ENCODE measurements at regions not wholly inside any gene's neighbourhood (a gene's known extent, or its start where the extent isn't known, plus 50 kb on each side); places are given as distances from the start of the nearest gene placed in this dataset.

DNA sequence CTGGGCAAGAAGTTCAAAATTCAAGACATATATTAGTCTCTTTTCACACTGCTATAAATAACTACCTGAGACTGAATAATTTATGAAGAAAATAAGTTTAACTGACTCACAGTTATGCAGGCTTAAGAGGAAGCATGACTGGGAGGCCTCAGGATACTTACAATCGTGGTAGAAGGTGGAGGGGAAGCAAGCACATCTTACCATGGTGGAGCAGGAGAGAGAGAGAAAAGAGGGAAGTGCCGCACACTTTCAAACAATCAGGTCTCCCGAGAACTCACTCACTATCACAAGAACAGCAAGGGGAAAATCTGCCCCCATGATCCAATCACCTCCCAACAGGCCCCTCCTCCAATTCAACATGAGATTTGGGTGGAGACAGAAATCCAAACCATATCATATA, 273.3 kb upstream of the RASGEF1B start:
- WGBS (ENCODE audit: extremely low coverage, insufficient coverage, low lambda C conversion rate) = no CpG with 5 or more reads among the region's 3 CpGs
- no peak overlapping the region for H2BK5ac ChIP-seq (ENCODE audit: low read length)
- no peak for DNase-seq

GRCh38 chr4:81743731-81744435, 272.2 kb upstream of the RASGEF1B start:
- no peak overlapping the region for H3K23ac ChIP-seq (ENCODE audit: low read length)
- H3K4me2 ChIP-seq (ENCODE audit: low read length) = no peak overlapping the region
- no peaks in the 10 kb centered on the region for H3K79me2 ChIP-seq (ENCODE audit: control insufficient read depth, insufficient read depth, low read length)
- no peaks in the 10 kb centered on the region for H3K4me1 ChIP-seq (ENCODE audit: control insufficient read depth, low read depth, low read length)
- no peak overlapping the region for H4K5ac ChIP-seq (ENCODE audit: low read length)
- H3K27me3 ChIP-seq (ENCODE audit: insufficient read depth, low read length, poor library complexity) = no peaks in the 10 kb centered on the region
- H3K9ac ChIP-seq (ENCODE audit: low read length) = no peak overlapping the region
- DNase-seq = no peak
- no peak overlapping the region for H2BK5ac ChIP-seq (ENCODE audit: low read length)
- no peak overlapping the region for H3K4ac ChIP-seq (ENCODE audit: low read depth, low read length)
- no peak overlapping the region for H2BK120ac ChIP-seq (ENCODE audit: low read depth, low read length)
- H3K18ac ChIP-seq (ENCODE audit: low read length) = no peak overlapping the region
- H4K8ac ChIP-seq (ENCODE audit: low read depth, low read length) = no peak overlapping the region
- H2AK5ac ChIP-seq (ENCODE audit: low read length) = no peak overlapping the region
- H3K36me3 ChIP-seq (ENCODE audit: control insufficient read depth, insufficient read depth, low read length) = no peaks in the 10 kb centered on the region
- H3K79me1 ChIP-seq (ENCODE audit: low read length) = no peaks in the 10 kb centered on the region
- H3K56ac ChIP-seq (ENCODE audit: low read length) = no peak overlapping the region
- no CpG with 5 or more reads among the region's 9 CpGs for WGBS (ENCODE audit: extremely low coverage, insufficient coverage, low lambda C conversion rate)
- no peak overlapping the region for H3K4me3 ChIP-seq (ENCODE audit: low read length)
- H3K27ac ChIP-seq (ENCODE audit: low read depth, low read length) = no peak overlapping the region
- no peak overlapping the region for H2BK15ac ChIP-seq (replicated peaks; ENCODE audit: low read depth)

More for the DNA sequence above, 273.3 kb upstream of the RASGEF1B start:
- Histone ChIP-seq H3K4me1 (ENCODE audit: control insufficient read depth, low read depth, low read length) (no peaks in the 10 kb centered on the region), H3K4ac (ENCODE audit: low read depth, low read length) (no peak overlapping the region), H3K18ac (ENCODE audit: low read length) (no peak overlapping the region), H3K27ac (ENCODE audit: low read depth, low read length) (no peak overlapping the region), H3K9ac (ENCODE audit: low read length) (no peak overlapping the region), H3K36me3 (ENCODE audit: control insufficient read depth, insufficient read depth, low read length) (no peaks in the 10 kb centered on the region), H3K23ac (ENCODE audit: low read length) (no peak overlapping the region), H4K8ac (ENCODE audit: low read depth, low read length) (no peak overlapping the region), H3K79me2 (ENCODE audit: control insufficient read depth, insufficient read depth, low read length) (no peaks in the 10 kb centered on the region), H3K4me3 (ENCODE audit: low read length) (no peak overlapping the region), H2AK5ac (ENCODE audit: low read length) (no peak overlapping the region), H3K56ac (ENCODE audit: low read length) (no peak overlapping the region), H3K27me3 (ENCODE audit: insufficient read depth, low read length, poor library complexity) (no peaks in the 10 kb centered on the region), H3K4me2 (ENCODE audit: low read length) (no peak overlapping the region), H4K5ac (ENCODE audit: low read length) (no peak overlapping the region), H2BK15ac (replicated peaks; ENCODE audit: low read depth) (no peak overlapping the region), H2BK120ac (ENCODE audit: low read depth, low read length) (no peak overlapping the region), H3K79me1 (ENCODE audit: low read length) (no peaks in the 10 kb centered on the region)

DNA sequence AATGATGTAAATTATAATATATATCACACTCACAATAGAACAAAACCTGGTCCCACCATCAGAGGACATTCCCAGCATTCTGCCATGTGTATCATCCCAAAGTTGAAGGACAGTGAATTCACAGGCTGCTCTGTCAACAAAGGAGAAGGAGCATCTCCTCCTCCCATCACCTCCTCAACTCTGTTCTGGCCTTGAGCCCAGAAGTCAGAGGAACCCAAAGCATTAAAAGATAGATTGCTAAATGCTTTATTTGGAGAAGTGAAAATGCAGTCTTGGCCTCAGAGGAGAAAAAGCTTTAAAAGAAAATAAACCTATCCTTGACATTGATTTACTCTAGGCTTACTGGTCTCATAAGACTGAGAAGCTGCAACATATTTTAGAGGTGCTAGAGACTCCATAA, 268.8 kb upstream of the RASGEF1B start:
- Histone ChIP-seq H3K27me3 (ENCODE audit: insufficient read depth, low read length, poor library complexity) (no peaks in the 10 kb centered on the region), H3K36me3 (ENCODE audit: control insufficient read depth, insufficient read depth, low read length) (no peaks in the 10 kb centered on the region), H3K4ac (ENCODE audit: low read depth, low read length) (no peak overlapping the region), H4K8ac (ENCODE audit: low read depth, low read length) (no peak overlapping the region), H3K79me1 (ENCODE audit: low read length) (no peaks in the 10 kb centered on the region), H2AK5ac (ENCODE audit: low read length) (no peak overlapping the region), H2BK5ac (ENCODE audit: low read length) (no peak overlapping the region), H3K79me2 (ENCODE audit: control insufficient read depth, insufficient read depth, low read length) (no peaks in the 10 kb centered on the region), H3K4me3 (ENCODE audit: low read length) (no peak overlapping the region), H3K4me1 (ENCODE audit: control insufficient read depth, low read depth, low read length) (no peaks in the 10 kb centered on the region), H4K5ac (ENCODE audit: low read length) (no peak overlapping the region), H2BK120ac (ENCODE audit: low read depth, low read length) (no peak overlapping the region), H3K18ac (ENCODE audit: low read length) (no peak overlapping the region), H3K27ac (ENCODE audit: low read depth, low read length) (no peak overlapping the region), H3K4me2 (ENCODE audit: low read length) (no peak overlapping the region), H3K9ac (ENCODE audit: low read length) (no peak overlapping the region), H2BK15ac (replicated peaks; ENCODE audit: low read depth) (no peak overlapping the region), H3K23ac (ENCODE audit: low read length) (no peak overlapping the region), H3K56ac (ENCODE audit: low read length) (no peak overlapping the region)
- no peak for DNase-seq

DNA sequence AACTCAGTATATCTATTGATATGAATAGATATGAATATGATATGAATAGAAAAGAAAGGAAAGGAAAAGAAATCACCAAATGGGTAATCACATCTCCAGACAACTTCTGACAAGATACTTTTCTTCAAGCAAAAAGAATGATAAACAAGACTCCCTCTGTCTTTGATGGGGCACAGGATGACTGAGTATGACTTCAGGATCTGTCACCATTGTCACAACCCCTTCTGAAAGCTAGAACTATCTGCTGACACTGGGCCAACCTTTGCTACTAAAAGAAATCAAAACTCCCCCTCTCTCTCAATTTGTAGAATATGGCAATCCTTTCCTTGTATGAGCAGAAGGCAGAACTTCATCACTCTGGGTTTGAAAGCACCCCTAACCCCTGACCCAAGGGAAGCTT, 267.2 kb upstream of the RASGEF1B start:
- no peak overlapping the region for H3K18ac ChIP-seq (ENCODE audit: low read length)
- no peak overlapping the region for H3K4me2 ChIP-seq (ENCODE audit: low read length)
- H3K4me3 ChIP-seq (ENCODE audit: low read length) = no peak overlapping the region
- H3K36me3 ChIP-seq (ENCODE audit: control insufficient read depth, insufficient read depth, low read length) = no peaks in the 10 kb centered on the region
- H3K27me3 ChIP-seq (ENCODE audit: insufficient read depth, low read length, poor library complexity) = no peaks in the 10 kb centered on the region
- no peak overlapping the region for H4K5ac ChIP-seq (ENCODE audit: low read length)
- no peak overlapping the region for H3K9ac ChIP-seq (ENCODE audit: low read length)
- H4K8ac ChIP-seq (ENCODE audit: low read depth, low read length) = no peak overlapping the region
- DNase-seq = no peak
- no peak overlapping the region for H2BK120ac ChIP-seq (ENCODE audit: low read depth, low read length)
- H3K23ac ChIP-seq (ENCODE audit: low read length) = no peak overlapping the region
- H3K27ac ChIP-seq (ENCODE audit: low read depth, low read length) = no peak overlapping the region
- no peak overlapping the region for H3K4ac ChIP-seq (ENCODE audit: low read depth, low read length)
- no peak overlapping the region for H2BK5ac ChIP-seq (ENCODE audit: low read length)
- no peaks in the 10 kb centered on the region for H3K79me2 ChIP-seq (ENCODE audit: control insufficient read depth, insufficient read depth, low read length)
- H3K56ac ChIP-seq (ENCODE audit: low read length) = no peak overlapping the region
- no peaks in the 10 kb centered on the region for H3K4me1 ChIP-seq (ENCODE audit: control insufficient read depth, low read depth, low read length)
- H2AK5ac ChIP-seq (ENCODE audit: low read length) = no peak overlapping the region
- H2BK15ac ChIP-seq (replicated peaks; ENCODE audit: low read depth) = no peak overlapping the region
- no peaks in the 10 kb centered on the region for H3K79me1 ChIP-seq (ENCODE audit: low read length)

DNA sequence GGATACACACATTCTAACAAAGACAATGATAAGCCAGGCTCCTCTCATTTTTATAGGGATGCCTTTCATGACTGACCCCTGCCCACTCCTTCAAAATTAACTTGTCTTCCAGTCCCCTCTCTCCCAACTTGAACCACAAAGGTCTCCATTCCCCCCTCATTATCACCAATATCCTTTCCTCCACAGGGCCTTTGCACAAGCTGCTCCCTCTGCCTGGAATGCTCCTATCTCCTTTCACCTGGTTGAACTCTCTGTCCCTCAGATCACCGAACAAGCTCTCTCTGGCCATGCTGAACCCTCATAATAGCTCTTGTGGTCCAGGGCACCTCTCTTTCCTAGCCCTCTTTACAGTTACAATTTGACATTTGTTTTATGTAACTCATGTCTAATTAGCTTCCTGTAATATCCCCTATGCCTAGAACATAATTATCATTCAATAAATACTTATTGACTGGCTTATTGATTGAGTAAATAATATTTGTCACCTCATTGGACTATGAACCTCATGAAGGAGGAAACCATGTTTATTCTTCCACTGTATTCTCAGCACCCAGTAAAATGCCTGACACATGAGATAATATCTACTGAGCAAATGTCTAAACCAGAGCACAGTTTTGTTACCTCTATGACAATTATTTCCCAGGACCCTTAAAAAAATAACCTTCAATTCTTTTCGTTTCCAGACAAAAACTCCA, 266.3 kb upstream of the RASGEF1B start:
- H2BK120ac ChIP-seq (ENCODE audit: low read depth, low read length) = no peak overlapping the region
- no peak overlapping the region for H3K18ac ChIP-seq (ENCODE audit: low read length)
- DNase-seq = no peak
- no peak overlapping the region for H4K8ac ChIP-seq (ENCODE audit: low read depth, low read length)
- no peaks in the 10 kb centered on the region for H3K36me3 ChIP-seq (ENCODE audit: control insufficient read depth, insufficient read depth, low read length)
- no peak overlapping the region for H4K5ac ChIP-seq (ENCODE audit: low read length)
- H3K4me1 ChIP-seq (ENCODE audit: control insufficient read depth, low read depth, low read length) = no peaks in the 10 kb centered on the region
- no peak overlapping the region for H3K27ac ChIP-seq (ENCODE audit: low read depth, low read length)
- H2BK5ac ChIP-seq (ENCODE audit: low read length) = no peak overlapping the region
- no peak overlapping the region for H3K9ac ChIP-seq (ENCODE audit: low read length)
- H3K23ac ChIP-seq (ENCODE audit: low read length) = no peak overlapping the region
- H3K79me1 ChIP-seq (ENCODE audit: low read length) = no peaks in the 10 kb centered on the region
- no peak overlapping the region for H2BK15ac ChIP-seq (replicated peaks; ENCODE audit: low read depth)
- no peak overlapping the region for H3K4ac ChIP-seq (ENCODE audit: low read depth, low read length)
- H3K56ac ChIP-seq (ENCODE audit: low read length) = no peak overlapping the region
- no peak overlapping the region for H3K4me3 ChIP-seq (ENCODE audit: low read length)
- no peak overlapping the region for H2AK5ac ChIP-seq (ENCODE audit: low read length)
- no CpG with 5 or more reads among the region's 2 CpGs for WGBS (ENCODE audit: extremely low coverage, insufficient coverage, low lambda C conversion rate)
- no peaks in the 10 kb centered on the region for H3K79me2 ChIP-seq (ENCODE audit: control insufficient read depth, insufficient read depth, low read length)
- H3K27me3 ChIP-seq (ENCODE audit: insufficient read depth, low read length, poor library complexity) = no peaks in the 10 kb centered on the region
- H3K4me2 ChIP-seq (ENCODE audit: low read length) = no peak overlapping the region

DNA sequence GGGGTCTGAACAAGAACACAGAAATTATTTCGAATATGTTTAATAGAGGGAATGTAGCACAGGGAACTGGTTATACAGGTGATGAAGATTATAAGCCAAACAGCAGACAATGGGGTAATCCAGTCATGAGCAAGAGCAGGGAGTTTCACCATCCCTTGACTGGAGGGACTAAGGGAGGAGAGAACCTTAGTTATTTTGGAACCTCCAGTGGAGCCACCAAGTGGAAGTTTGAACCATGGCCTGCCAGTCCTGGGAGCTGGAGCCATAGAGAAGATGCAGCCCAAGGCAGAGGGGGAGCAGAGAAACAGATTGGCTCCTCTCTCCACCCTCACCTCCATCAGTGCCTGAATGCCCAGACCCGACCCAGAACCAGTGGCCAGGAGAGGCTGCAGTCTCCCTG, 264.6 kb upstream of the RASGEF1B start:
- H3K56ac ChIP-seq (ENCODE audit: low read length) = no peak overlapping the region
- no peak overlapping the region for H3K4me3 ChIP-seq (ENCODE audit: low read length)
- H2BK5ac ChIP-seq (ENCODE audit: low read length) = no peak overlapping the region
- no peak overlapping the region for H3K4ac ChIP-seq (ENCODE audit: low read depth, low read length)
- no peak overlapping the region for H2AK5ac ChIP-seq (ENCODE audit: low read length)
- H3K79me1 ChIP-seq (ENCODE audit: low read length) = no peaks in the 10 kb centered on the region
- no peak overlapping the region for H3K18ac ChIP-seq (ENCODE audit: low read length)
- H3K27ac ChIP-seq (ENCODE audit: low read depth, low read length) = no peak overlapping the region
- no peaks in the 10 kb centered on the region for H3K27me3 ChIP-seq (ENCODE audit: insufficient read depth, low read length, poor library complexity)
- DNase-seq = peak; percentile 40
- no peaks in the 10 kb centered on the region for H3K4me1 ChIP-seq (ENCODE audit: control insufficient read depth, low read depth, low read length)
- H3K79me2 ChIP-seq (ENCODE audit: control insufficient read depth, insufficient read depth, low read length) = no peaks in the 10 kb centered on the region
- WGBS (ENCODE audit: extremely low coverage, insufficient coverage, low lambda C conversion rate) = no CpG with 5 or more reads among the region's 2 CpGs
- H3K4me2 ChIP-seq (ENCODE audit: low read length) = no peak overlapping the region
- no peak overlapping the region for H3K9ac ChIP-seq (ENCODE audit: low read length)
- no peak overlapping the region for H4K5ac ChIP-seq (ENCODE audit: low read length)
- no peaks in the 10 kb centered on the region for H3K36me3 ChIP-seq (ENCODE audit: control insufficient read depth, insufficient read depth, low read length)
- no peak overlapping the region for H3K23ac ChIP-seq (ENCODE audit: low read length)
- no peak overlapping the region for H4K8ac ChIP-seq (ENCODE audit: low read depth, low read length)
- H2BK15ac ChIP-seq (replicated peaks; ENCODE audit: low read depth) = no peak overlapping the region
- H2BK120ac ChIP-seq (ENCODE audit: low read depth, low read length) = no peak overlapping the region

Measured in mesendoderm (in vitro differentiated cells).